ENCODE measurements at regions not wholly inside any gene's neighbourhood (a gene's known extent, or its start where the extent isn't known, plus 50 kb on each side); places are given as distances from the start of the nearest gene placed in this dataset.

DNA sequence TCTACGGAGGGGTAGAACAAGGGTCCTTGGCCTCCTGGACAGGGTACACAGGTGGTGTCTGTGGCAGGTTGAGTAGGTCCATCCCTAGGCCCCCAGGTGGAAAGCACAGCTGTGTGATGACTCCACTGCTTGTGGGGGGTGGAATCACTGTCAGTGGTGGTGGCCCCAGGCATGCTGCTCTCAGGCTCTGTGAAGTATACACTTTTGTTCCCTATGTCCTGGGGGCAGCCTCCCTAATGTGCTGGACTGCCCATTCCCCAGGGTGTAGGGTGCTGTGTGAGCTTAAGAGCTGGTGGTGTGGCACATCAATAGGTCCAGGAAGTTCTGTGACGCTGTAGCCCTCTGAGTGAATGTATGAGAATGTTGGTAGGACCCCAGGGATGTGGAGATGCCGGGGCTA is 197.2 kb upstream of the SLC10A2 start:
- TF ChIP-seq, protein P1, sequence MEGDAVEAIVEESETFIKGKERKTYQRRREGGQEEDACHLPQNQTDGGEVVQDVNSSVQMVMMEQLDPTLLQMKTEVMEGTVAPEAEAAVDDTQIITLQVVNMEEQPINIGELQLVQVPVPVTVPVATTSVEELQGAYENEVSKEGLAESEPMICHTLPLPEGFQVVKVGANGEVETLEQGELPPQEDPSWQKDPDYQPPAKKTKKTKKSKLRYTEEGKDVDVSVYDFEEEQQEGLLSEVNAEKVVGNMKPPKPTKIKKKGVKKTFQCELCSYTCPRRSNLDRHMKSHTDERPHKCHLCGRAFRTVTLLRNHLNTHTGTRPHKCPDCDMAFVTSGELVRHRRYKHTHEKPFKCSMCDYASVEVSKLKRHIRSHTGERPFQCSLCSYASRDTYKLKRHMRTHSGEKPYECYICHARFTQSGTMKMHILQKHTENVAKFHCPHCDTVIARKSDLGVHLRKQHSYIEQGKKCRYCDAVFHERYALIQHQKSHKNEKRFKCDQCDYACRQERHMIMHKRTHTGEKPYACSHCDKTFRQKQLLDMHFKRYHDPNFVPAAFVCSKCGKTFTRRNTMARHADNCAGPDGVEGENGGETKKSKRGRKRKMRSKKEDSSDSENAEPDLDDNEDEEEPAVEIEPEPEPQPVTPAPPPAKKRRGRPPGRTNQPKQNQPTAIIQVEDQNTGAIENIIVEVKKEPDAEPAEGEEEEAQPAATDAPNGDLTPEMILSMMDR (IDR thresholded peaks at IDR 0.05) = no peak
- TF ChIP-seq POLR2A (IDR thresholded peaks at IDR 0.05) = no peak

Data from breast epithelium (tissue), 3 donors.